ENCODE measurements at regions not wholly inside any gene's neighbourhood (a gene's known extent, or its start where the extent isn't known, plus 50 kb on each side); places are given as distances from the start of the nearest gene placed in this dataset.

DNA sequence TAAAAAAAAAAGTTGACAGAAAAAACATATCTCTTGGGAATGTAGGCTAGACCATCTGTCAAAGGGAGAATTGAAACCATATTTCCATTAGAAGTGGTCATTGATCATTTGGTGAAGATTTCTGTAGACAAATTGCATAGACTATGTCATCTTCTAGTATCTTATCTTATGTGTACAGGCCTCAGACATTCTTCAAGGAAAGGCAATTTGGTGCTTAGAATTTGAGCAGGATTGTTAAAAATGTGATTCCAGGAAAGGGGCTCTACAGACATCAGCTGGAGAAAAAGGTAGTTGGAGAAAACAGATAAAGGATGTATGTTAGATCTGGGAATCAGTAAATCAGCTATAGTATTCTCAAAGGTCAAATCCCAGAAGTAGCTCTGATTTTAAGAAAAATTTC is 627.1 kb downstream of the TMTC2 start:
- no peaks in the 10 kb centered on the region for H3K27me3 Mint-ChIP-seq (ENCODE audit: low read depth, unreplicated experiment)

DNA sequence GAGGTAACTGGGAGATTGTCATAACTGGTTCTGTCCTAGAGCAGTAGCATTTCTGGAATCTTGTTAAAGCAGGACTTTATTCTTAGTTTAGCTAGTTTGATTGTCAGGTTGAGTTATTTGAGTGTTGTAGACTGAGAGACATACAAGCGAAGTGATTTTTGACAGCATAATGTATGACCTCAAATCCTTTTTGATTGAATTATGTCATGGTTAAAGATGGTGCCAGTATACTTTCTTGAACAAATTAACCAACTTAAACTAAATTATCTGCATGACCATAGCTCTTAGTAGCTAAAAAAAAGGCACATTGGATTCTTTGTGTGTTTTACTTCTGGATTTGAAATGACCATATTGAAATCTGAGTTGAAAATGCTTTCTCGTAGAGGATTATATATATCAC is 626.6 kb downstream of the TMTC2 start:
- H3K27ac ChIP-seq (ENCODE audit: low read depth, low read length): no peak overlapping the region
- H4K20me1 ChIP-seq (ENCODE audit: insufficient read depth, low read length): no peaks in the 10 kb centered on the region
- FAIRE-seq (no peak), DNase-seq (ENCODE audit: low read depth) (no peak)
- H3K9me3 ChIP-seq (ENCODE audit: insufficient read depth, low read depth, low read length): no peaks in the 10 kb centered on the region
- no peaks in the 10 kb centered on the region for H3K27me3 ChIP-seq (ENCODE audit: insufficient read depth, low read length)
- no peak overlapping the region for H3K4me2 ChIP-seq (ENCODE audit: low read length)
- H3K9ac ChIP-seq (ENCODE audit: low read length): no peak overlapping the region
- no peak for TF ChIP-seq EZH2 (IDR thresholded peaks at IDR 0.05; ENCODE audit: insufficient read depth, low read length)
- TF ChIP-seq, protein P1, sequence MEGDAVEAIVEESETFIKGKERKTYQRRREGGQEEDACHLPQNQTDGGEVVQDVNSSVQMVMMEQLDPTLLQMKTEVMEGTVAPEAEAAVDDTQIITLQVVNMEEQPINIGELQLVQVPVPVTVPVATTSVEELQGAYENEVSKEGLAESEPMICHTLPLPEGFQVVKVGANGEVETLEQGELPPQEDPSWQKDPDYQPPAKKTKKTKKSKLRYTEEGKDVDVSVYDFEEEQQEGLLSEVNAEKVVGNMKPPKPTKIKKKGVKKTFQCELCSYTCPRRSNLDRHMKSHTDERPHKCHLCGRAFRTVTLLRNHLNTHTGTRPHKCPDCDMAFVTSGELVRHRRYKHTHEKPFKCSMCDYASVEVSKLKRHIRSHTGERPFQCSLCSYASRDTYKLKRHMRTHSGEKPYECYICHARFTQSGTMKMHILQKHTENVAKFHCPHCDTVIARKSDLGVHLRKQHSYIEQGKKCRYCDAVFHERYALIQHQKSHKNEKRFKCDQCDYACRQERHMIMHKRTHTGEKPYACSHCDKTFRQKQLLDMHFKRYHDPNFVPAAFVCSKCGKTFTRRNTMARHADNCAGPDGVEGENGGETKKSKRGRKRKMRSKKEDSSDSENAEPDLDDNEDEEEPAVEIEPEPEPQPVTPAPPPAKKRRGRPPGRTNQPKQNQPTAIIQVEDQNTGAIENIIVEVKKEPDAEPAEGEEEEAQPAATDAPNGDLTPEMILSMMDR (IDR thresholded peaks at IDR 0.05; ENCODE audit: insufficient read depth, low read depth, low read length): no peak
- Mint-ChIP-seq H3K27me3 (ENCODE audit: low read depth, unreplicated experiment) (no peaks in the 10 kb centered on the region), H3K4me1 (ENCODE audit: low read depth, unreplicated experiment) (no peaks in the 10 kb centered on the region), H3K36me3 (ENCODE audit: low read depth, unreplicated experiment) (no peaks in the 10 kb centered on the region), H3K4me3 (ENCODE audit: unreplicated experiment) (no peak overlapping the region), H3K9me3 (ENCODE audit: unreplicated experiment) (no peaks in the 10 kb centered on the region), H3K27ac (ENCODE audit: unreplicated experiment) (no peak overlapping the region)
- H3K4me1 ChIP-seq (ENCODE audit: insufficient read depth, low read length): no peaks in the 10 kb centered on the region
- no peak overlapping the region for H3K4me3 ChIP-seq (ENCODE audit: insufficient read depth, low read depth, low read length)
- no peaks in the 10 kb centered on the region for H3K79me2 ChIP-seq (ENCODE audit: insufficient read depth, low read length)
- H2AFZ ChIP-seq (ENCODE audit: low read depth, low read length): no peak overlapping the region
- H3K36me3 ChIP-seq (ENCODE audit: insufficient read depth, low read length): no peaks in the 10 kb centered on the region

More for the DNA sequence above, 627.1 kb downstream of the TMTC2 start:
- Histone ChIP-seq H3K9ac (ENCODE audit: low read length) (no peak overlapping the region), H3K27me3 (ENCODE audit: insufficient read depth, low read length) (no peaks in the 10 kb centered on the region), H3K4me2 (ENCODE audit: low read length) (no peak overlapping the region), H2AFZ (ENCODE audit: low read depth, low read length) (no peak overlapping the region), H3K27ac (ENCODE audit: low read depth, low read length) (no peak overlapping the region), H3K36me3 (ENCODE audit: insufficient read depth, low read length) (no peaks in the 10 kb centered on the region), H3K9me3 (ENCODE audit: insufficient read depth, low read depth, low read length) (no peaks in the 10 kb centered on the region), H3K4me3 (ENCODE audit: insufficient read depth, low read depth, low read length) (no peak overlapping the region), H4K20me1 (ENCODE audit: insufficient read depth, low read length) (no peaks in the 10 kb centered on the region), H3K4me1 (ENCODE audit: insufficient read depth, low read length) (no peaks in the 10 kb centered on the region), H3K79me2 (ENCODE audit: insufficient read depth, low read length) (no peaks in the 10 kb centered on the region)
- Mint-ChIP-seq H3K36me3 (ENCODE audit: low read depth, unreplicated experiment) (no peaks in the 10 kb centered on the region), H3K27ac (ENCODE audit: unreplicated experiment) (no peak overlapping the region), H3K4me1 (ENCODE audit: low read depth, unreplicated experiment) (peaks cover 3% of the 10 kb centered on the region), H3K4me3 (ENCODE audit: unreplicated experiment) (no peak overlapping the region), H3K9me3 (ENCODE audit: unreplicated experiment) (no peaks in the 10 kb centered on the region)
- DNase-seq (ENCODE audit: low read depth): no peak
- no peak for FAIRE-seq
- TF ChIP-seq EZH2 (IDR thresholded peaks at IDR 0.05; ENCODE audit: insufficient read depth, low read length): no peak
- TF ChIP-seq, protein P1 (IDR thresholded peaks at IDR 0.05; ENCODE audit: insufficient read depth, low read depth, low read length): no peak

DNA sequence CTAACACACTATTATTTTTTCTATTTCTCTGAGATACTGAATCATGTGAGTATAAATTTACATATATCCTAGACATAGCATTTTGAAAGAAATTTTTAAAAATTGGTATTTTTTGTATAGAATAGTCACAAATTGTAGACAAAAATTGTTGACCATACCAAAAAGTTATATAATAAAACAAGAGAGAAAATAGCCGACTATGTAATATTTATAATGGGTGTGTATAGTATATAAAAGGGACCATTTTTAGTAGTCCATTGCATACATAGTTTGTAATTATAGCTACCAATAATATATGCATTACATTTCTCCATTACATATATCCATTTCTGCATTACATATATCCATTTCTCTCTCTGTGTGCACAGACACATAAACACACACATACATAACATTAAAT is 590.2 kb downstream of the TMTC2 start:
- Mint-ChIP-seq H3K27me3 (ENCODE audit: low read depth, unreplicated experiment) (peaks cover 2% of the 10 kb centered on the region), H3K4me1 (ENCODE audit: low read depth, unreplicated experiment) (no peaks in the 10 kb centered on the region), H3K36me3 (ENCODE audit: low read depth, unreplicated experiment) (no peaks in the 10 kb centered on the region), H3K4me3 (ENCODE audit: unreplicated experiment) (no peak overlapping the region), H3K27ac (ENCODE audit: unreplicated experiment) (no peak overlapping the region), H3K9me3 (ENCODE audit: unreplicated experiment) (no peaks in the 10 kb centered on the region)
- no peak overlapping the region for H3K4me3 ChIP-seq (ENCODE audit: insufficient read depth, low read depth, low read length)
- H4K20me1 ChIP-seq (ENCODE audit: insufficient read depth, low read length): no peaks in the 10 kb centered on the region
- FAIRE-seq: no peak
- TF ChIP-seq EZH2 (IDR thresholded peaks at IDR 0.05; ENCODE audit: insufficient read depth, low read length): no peak
- TF ChIP-seq, protein P1 (IDR thresholded peaks at IDR 0.05; ENCODE audit: insufficient read depth, low read depth, low read length): no peak
- no peak overlapping the region for H3K4me2 ChIP-seq (ENCODE audit: low read length)
- H3K36me3 ChIP-seq (ENCODE audit: insufficient read depth, low read length): no peaks in the 10 kb centered on the region
- no peaks in the 10 kb centered on the region for H3K4me1 ChIP-seq (ENCODE audit: insufficient read depth, low read length)
- no peaks in the 10 kb centered on the region for H3K9me3 ChIP-seq (ENCODE audit: insufficient read depth, low read depth, low read length)
- no peak overlapping the region for H2AFZ ChIP-seq (ENCODE audit: low read depth, low read length)
- H3K27me3 ChIP-seq (ENCODE audit: insufficient read depth, low read length): no peaks in the 10 kb centered on the region
- H3K79me2 ChIP-seq (ENCODE audit: insufficient read depth, low read length): no peaks in the 10 kb centered on the region
- H3K9ac ChIP-seq (ENCODE audit: low read length): no peak overlapping the region
- no peak for DNase-seq (ENCODE audit: low read depth)
- no peak overlapping the region for H3K27ac ChIP-seq (ENCODE audit: low read depth, low read length)

Data from astrocyte (in vitro differentiated cells and primary cell).